ENCODE measurements at regions not wholly inside any gene's neighbourhood (a gene's known extent, or its start where the extent isn't known, plus 50 kb on each side); places are given as distances from the start of the nearest gene placed in this dataset.
"Not testable (repeated sequence)": the region's sequence is repeated elsewhere in the genome, so short reads cannot be mapped to it uniquely, and the experiment has no call there.

GRCh38 chr5:100142607-100143006 lies 392.6 kb upstream of the FAM174A start:
- TF ChIP-seq CTCF (IDR thresholded peaks at IDR 0.05; ENCODE audit: unreplicated experiment in 3 of 3) = no peak
- no peak overlapping the region for H3K27ac Mint-ChIP-seq
- H3K9me3 Mint-ChIP-seq = no peaks in the 10 kb centered on the region
- no peaks in the 10 kb centered on the region for H3K4me1 Mint-ChIP-seq
- no peaks in the 10 kb centered on the region for H3K36me3 Mint-ChIP-seq (ENCODE audit: low read depth)
- no peaks in the 10 kb centered on the region for H3K27me3 Mint-ChIP-seq (ENCODE audit: low read depth)
- no peak overlapping the region for H3K4me3 Mint-ChIP-seq

GRCh38 chr5:100131161-100131560 lies 404.0 kb upstream of the FAM174A start:
- TF ChIP-seq CTCF (IDR thresholded peaks at IDR 0.05; ENCODE audit: unreplicated experiment in 3 of 3) = no peak
- Mint-ChIP-seq H3K27ac (no peak overlapping the region), H3K4me1 (peaks cover 7% of the 10 kb centered on the region), H3K36me3 (ENCODE audit: low read depth) (no peaks in the 10 kb centered on the region), H3K4me3 (no peak overlapping the region), H3K27me3 (ENCODE audit: low read depth) (no peaks in the 10 kb centered on the region), H3K9me3 (no peaks in the 10 kb centered on the region)

GRCh38 chr5:100130307-100130706 lies 404.9 kb upstream of the FAM174A start:
- H3K36me3 Mint-ChIP-seq (ENCODE audit: low read depth) = no peaks in the 10 kb centered on the region
- H3K4me1 Mint-ChIP-seq = peaks cover 12% of the 10 kb centered on the region
- H3K27me3 Mint-ChIP-seq (ENCODE audit: low read depth) = no peaks in the 10 kb centered on the region
- TF ChIP-seq CTCF (IDR thresholded peaks at IDR 0.05; ENCODE audit: unreplicated experiment in 3 of 3) = no peak
- no peak overlapping the region for H3K27ac Mint-ChIP-seq
- no peaks in the 10 kb centered on the region for H3K9me3 Mint-ChIP-seq
- H3K4me3 Mint-ChIP-seq = no peak overlapping the region

- no peak overlapping the region for H3K4me3 Mint-ChIP-seq
- no peak for TF ChIP-seq CTCF (IDR thresholded peaks at IDR 0.05; ENCODE audit: unreplicated experiment in 3 of 3)
- no peaks in the 10 kb centered on the region for H3K36me3 Mint-ChIP-seq (ENCODE audit: low read depth)
- no peaks in the 10 kb centered on the region for H3K9me3 Mint-ChIP-seq
- H3K27ac Mint-ChIP-seq = no peak overlapping the region
- peaks cover 5% of the 10 kb centered on the region for H3K4me1 Mint-ChIP-seq
- H3K27me3 Mint-ChIP-seq (ENCODE audit: low read depth) = no peaks in the 10 kb centered on the region
These were observed 415.3 kb upstream of the FAM174A start for GRCh38 chr5:100119903-100120302.

GRCh38 chr5:100110497-100110896 lies 424.7 kb upstream of the FAM174A start:
- Mint-ChIP-seq H3K4me3 (no peak overlapping the region), H3K36me3 (ENCODE audit: low read depth) (no peaks in the 10 kb centered on the region), H3K9me3 (peaks cover 30% of the 10 kb centered on the region), H3K27me3 (ENCODE audit: low read depth) (no peaks in the 10 kb centered on the region), H3K27ac (no peak overlapping the region), H3K4me1 (no peaks in the 10 kb centered on the region)
- no peak for TF ChIP-seq CTCF (IDR thresholded peaks at IDR 0.05; ENCODE audit: unreplicated experiment in 3 of 3)

GRCh38 chr5:100108883-100109282 lies 426.3 kb upstream of the FAM174A start:
- TF ChIP-seq CTCF (IDR thresholded peaks at IDR 0.05; ENCODE audit: unreplicated experiment in 3 of 3) = no peak
- peaks cover 30% of the 10 kb centered on the region for H3K9me3 Mint-ChIP-seq
- H3K4me1 Mint-ChIP-seq = no peaks in the 10 kb centered on the region
- no peak overlapping the region for H3K4me3 Mint-ChIP-seq
- no peaks in the 10 kb centered on the region for H3K36me3 Mint-ChIP-seq (ENCODE audit: low read depth)
- H3K27ac Mint-ChIP-seq = no peak overlapping the region
- no peaks in the 10 kb centered on the region for H3K27me3 Mint-ChIP-seq (ENCODE audit: low read depth)

GRCh38 chr5:100103592-100104119 lies 431.5 kb upstream of the FAM174A start:
- H3K27ac Mint-ChIP-seq; H3K4me3 Mint-ChIP-seq; H3K9me3 Mint-ChIP-seq; H3K27me3 Mint-ChIP-seq (ENCODE audit: low read depth); H3K4me1 Mint-ChIP-seq; H3K36me3 Mint-ChIP-seq (ENCODE audit: low read depth): not testable (repeated sequence)

- not testable (repeated sequence) for H3K27ac Mint-ChIP-seq; H3K9me3 Mint-ChIP-seq; H3K4me1 Mint-ChIP-seq; H3K36me3 Mint-ChIP-seq (ENCODE audit: low read depth); H3K4me3 Mint-ChIP-seq; H3K27me3 Mint-ChIP-seq (ENCODE audit: low read depth)
These were observed 433.7 kb upstream of the FAM174A start for GRCh38 chr5:100101466-100101865.

- not testable (repeated sequence) for H3K27me3 Mint-ChIP-seq (ENCODE audit: low read depth); H3K36me3 Mint-ChIP-seq (ENCODE audit: low read depth); H3K4me1 Mint-ChIP-seq; H3K4me3 Mint-ChIP-seq; H3K9me3 Mint-ChIP-seq; H3K27ac Mint-ChIP-seq
These were observed 438.8 kb upstream of the FAM174A start for GRCh38 chr5:100096328-100096727.

Measured in nephron (organoid).